Fibroblast of skin of right biceps (primary cell): ENCODE measurements at regions not wholly inside any gene's neighbourhood (a gene's known extent, or its start where the extent isn't known, plus 50 kb on each side); places are given as distances from the start of the nearest gene placed in this dataset.
"Not testable (repeated sequence)": the region's sequence is repeated elsewhere in the genome, so short reads cannot be mapped to it uniquely, and the experiment has no call there.

Source experiments
- DNase-seq: peaks from one replicate; pipeline ENCODE4 v3.0.0-alpha.2; 2013

- DNase-seq: no peak
Observed at GRCh38 chr1:229862017-229862774, 204.8 kb upstream of the GALNT2 start.

GRCh38 chr1:229863651-229864545, 203.1 kb upstream of the GALNT2 start:
- DNase-seq: no peak

- DNase-seq: no peak
Observed at GRCh38 chr1:229864686-229865230, 202.3 kb upstream of the GALNT2 start.

GRCh38 chr1:229865321-229865720, 201.7 kb upstream of the GALNT2 start:
- DNase-seq: not testable (repeated sequence)

DNA sequence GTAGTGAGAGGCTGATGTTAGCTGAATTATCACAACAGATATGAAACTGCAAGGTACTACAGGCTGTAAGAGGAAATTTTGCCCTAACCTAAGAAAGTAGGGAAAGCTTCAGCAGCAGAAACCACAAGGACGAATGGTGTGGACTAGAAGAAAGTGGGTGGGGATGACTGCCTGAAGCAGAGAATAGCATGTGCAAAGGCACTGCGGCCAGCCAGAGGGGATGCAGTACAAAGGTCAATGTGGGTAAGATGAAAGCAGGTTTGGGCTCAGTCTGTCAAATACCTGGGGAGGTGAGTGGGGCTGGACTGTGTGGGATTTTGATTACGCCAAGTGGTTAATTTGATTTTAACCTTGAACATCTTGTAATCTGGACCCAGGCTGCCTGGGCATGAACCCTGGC, 199.3 kb upstream of the GALNT2 start:
- no peak for DNase-seq

- DNase-seq: no peak
Observed at GRCh38 chr1:229869240-229869639, 197.8 kb upstream of the GALNT2 start.

DNA sequence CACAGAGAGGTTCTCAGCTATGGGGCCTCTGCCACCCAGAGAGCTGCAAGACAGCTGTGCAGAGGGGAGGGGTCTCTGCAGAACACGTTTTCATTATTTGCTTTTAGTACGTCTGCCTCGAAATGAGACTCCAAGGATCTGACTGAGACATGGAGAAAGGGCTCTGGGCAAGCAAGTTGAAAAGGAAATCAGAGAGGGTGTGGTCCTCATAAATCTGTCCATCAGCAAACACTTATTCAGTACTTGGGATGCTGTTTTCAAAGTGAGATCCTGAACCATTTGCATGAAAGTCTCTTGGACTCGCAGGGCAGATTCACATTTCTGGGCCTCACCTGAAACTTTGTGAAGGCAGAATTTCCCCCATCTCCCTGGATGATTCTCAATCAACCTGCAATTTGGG, 197.4 kb upstream of the GALNT2 start:
- DNase-seq: no peak

- DNase-seq: no peak
Observed at GRCh38 chr1:229870381-229870780, 196.7 kb upstream of the GALNT2 start.

GRCh38 chr1:229871078-229871676, 195.9 kb upstream of the GALNT2 start:
- DNase-seq: no peak

- DNase-seq: no peak
Observed at GRCh38 chr1:229874136-229874535, 192.9 kb upstream of the GALNT2 start.

GRCh38 chr1:229874609-229875008, 192.4 kb upstream of the GALNT2 start:
- no peak for DNase-seq

DNA sequence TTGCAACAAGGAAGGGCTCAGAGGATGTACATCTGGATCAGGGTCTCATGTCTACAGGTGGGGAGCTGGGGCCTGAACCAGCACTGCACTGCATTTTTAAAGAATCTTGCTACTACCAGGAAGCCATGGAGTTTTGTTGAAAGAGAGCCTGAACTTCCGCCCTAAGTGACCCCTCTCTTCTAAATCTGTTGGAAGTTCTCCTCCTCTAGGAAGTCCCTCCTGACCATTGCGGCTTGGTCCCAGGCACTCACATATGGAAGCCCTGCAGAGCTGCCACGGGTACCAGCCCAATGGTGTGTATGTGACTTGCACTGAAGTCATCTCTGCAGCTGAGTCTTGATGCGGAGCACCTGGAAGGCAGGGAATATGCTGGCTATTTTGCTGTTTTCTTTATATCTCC, 192.0 kb upstream of the GALNT2 start:
- DNase-seq: no peak

DNA sequence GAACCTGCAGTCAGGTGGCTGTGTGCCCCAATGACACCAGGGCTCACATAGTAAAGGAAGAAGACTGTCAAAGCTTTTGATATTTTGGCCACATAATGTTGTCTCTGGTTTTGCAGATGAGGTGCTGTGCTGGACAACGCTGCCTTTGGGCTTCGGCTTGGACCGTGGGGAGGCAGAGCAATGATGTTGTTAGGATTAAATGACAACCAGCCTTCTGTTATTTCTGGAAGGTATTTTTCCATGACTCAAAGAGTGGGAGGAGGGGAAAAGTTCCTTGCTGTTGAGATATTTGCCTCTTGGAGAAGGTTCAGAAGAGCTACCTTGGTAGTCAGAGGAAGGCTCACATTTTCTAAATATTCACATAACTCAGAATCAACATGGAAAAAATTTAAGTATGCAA, 187.3 kb upstream of the GALNT2 start:
- peak; percentile 3 for DNase-seq

- no peak for DNase-seq
Observed at GRCh38 chr1:229880271-229881170, 186.5 kb upstream of the GALNT2 start.

DNA sequence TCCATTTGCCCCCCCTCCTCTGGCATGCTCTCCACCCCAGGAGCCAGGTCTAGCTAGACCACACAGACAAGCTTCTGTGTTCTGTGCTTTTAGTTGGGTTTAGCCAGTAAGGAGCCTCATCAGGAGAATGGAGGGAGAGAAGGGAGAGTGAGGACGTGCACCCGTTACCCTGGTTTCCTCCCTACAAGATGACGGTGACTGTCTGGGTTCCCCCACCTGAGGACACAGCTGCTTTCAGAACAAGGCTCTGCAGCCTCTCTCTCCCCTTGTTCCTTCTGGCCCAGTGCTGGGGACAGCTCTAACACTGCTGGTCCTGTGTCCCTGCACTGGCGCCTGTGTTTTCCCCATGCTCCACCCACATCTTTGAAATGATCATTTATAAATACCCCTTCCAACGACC, 184.4 kb upstream of the GALNT2 start:
- no peak for DNase-seq

- DNase-seq: no peak
Observed at GRCh38 chr1:229883504-229884200, 183.4 kb upstream of the GALNT2 start.

DNA sequence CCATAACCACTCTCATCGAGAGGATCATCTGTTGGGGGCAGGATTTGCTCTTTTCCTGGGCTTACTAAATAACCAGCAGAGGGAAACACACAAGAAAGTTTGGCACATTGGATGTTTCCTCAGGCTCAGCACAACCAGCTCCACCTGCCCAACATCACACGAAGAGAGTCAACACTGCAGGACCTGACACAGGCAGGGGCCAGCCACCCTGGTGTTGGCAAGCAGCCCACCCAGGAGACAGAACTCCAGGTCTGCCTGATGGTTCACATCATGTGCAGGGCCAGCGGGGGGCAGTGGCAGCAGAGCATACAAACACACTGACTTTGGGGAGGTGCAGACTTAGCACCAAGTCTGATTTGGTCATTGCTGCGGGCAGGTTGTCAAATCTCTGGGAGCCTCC, 182.3 kb upstream of the GALNT2 start:
- DNase-seq: no peak

GRCh38 chr1:229885568-229886495, 181.2 kb upstream of the GALNT2 start:
- no peak for DNase-seq

DNA sequence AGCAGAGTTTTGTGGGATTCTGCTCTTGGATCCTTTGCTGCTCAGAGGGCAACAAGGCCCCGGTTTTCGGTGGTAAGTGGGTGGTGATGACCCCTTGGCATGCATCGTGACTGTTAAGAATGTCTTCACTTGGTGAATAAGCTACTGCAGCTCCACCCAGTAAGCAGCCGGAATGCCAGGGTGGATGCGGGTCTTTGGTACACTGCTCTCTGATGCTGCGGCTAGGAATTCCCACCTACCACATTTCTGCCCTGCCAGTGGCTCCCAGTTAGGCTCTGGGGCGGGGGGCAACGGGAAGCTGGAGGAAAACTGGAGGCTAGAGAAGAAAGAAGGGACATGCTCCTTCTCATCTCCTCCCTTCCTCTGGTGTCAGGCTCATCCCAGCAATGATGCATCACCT, 180.4 kb upstream of the GALNT2 start:
- no peak for DNase-seq

DNA sequence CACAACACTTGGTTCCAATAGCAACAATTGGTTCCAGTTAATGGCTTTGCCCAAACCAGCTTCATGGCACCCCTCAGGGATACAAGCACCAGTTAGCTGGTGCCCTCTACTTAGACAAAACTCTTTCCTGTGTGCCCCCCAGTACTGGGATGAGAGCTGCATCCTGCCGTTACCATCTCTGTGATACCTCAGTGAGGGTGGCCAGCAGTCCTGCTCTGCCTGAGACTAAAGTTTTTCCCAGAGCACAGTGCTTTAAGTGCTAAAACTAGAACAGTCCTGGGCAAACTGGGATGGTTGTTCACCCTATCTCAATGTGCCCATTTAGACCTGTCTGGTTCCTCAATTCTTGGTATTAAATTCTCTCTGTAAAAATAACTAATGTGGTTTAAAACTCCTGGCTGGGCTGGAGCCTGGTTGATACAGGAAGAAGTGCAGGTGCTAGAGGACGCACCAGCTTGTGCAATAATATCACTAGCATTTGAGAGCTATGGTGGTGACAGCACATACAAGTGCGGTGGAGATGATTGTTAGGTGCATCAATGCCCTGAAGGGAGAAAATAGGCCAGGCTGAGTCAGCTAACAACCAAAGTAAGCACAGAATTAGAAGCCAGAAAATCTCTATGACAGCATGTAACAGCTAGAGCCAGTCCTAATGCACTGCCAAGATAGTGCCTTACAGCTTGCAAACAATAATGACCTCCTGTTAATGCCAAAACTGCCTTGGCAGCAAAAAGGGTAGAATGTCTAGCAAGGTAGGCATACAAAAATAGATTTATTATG, 179.8 kb upstream of the GALNT2 start:
- no peak for DNase-seq
